Left ventricle myocardium inferior (tissue), 1 donor: ENCODE measurements at regions not wholly inside any gene's neighbourhood (a gene's known extent, or its start where the extent isn't known, plus 50 kb on each side); places are given as distances from the start of the nearest gene placed in this dataset.

Source experiments
- DNase-seq: peaks from one replicate; pipeline ENCODE4 v3.0.0-alpha.2; 2020
- H3K27ac ChIP-seq: fragments of 200-600 bp; replicated peaks from 2 replicates; pipeline ENCODE4 v1.8.0; 2021
- H3K27me3 ChIP-seq: fragments of 200-600 bp; 2 replicates; pipeline ENCODE4 v1.8.0; 2021; ENCODE audit warnings: low read depth
- H3K36me3 ChIP-seq: fragments of 200-600 bp; 2 replicates; pipeline ENCODE4 v1.8.0; 2021
- H3K4me1 ChIP-seq: fragments of 200-600 bp; 2 replicates; pipeline ENCODE4 v1.8.0; 2021
- H3K4me3 ChIP-seq: fragments of 200-600 bp; 2 replicates; pipeline ENCODE4 v1.8.0; 2021; ENCODE audit warnings: mild to moderate bottlenecking, moderate library complexity
- H3K9me3 ChIP-seq: fragments of 200-600 bp; replicated peaks from 2 replicates; pipeline ENCODE4 v1.8.0; 2021
- intact Hi-C: fragments of 100-400 bp; cut with micrococcal nuclease; formaldehyde crosslinking; loops from one replicate; pipeline ENCODE4 v1.11.0; 2022
- TF ChIP-seq, protein P1 (sequence below): fragments of 200-600 bp; IDR thresholded peaks from 2 replicates; pipeline ENCODE4 v1.8.0; 2021; ENCODE audit warnings: antibody characterized with exemption, mild to moderate bottlenecking, borderline replicate concordance
- donor health status: DM: no; HTN: yes; CAD: no; lungs with severe emphysema.

DNA sequence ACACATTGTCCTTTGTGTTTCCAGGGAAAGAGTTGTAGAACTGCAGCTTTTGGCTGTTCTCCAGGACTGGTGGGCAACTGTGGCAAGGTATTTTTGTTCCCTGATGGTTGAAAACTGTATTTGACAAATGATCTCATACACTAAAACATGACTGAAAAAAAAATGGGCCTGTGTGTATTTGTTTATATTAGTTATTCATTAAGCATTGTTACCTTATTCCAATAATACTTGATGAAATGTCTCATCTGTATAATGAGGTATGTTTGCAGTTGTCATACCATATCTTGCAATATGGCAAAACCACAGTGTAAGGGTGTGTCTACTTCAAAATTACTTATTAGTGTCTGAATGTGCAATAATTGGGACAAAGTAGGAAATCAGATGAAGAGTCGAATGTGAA is 479.4 kb upstream of the NOVA1 start:
- H3K36me3 ChIP-seq: no peaks in the 10 kb centered on the region
- intact Hi-C loops: no loop called here
- no peak for DNase-seq
- no peak overlapping the region for H3K4me3 ChIP-seq
- no peaks in the 10 kb centered on the region for H3K27me3 ChIP-seq
- H3K27ac ChIP-seq: no peak overlapping the region
- peaks cover 3% of the 10 kb centered on the region for H3K9me3 ChIP-seq
- TF ChIP-seq, protein P1, sequence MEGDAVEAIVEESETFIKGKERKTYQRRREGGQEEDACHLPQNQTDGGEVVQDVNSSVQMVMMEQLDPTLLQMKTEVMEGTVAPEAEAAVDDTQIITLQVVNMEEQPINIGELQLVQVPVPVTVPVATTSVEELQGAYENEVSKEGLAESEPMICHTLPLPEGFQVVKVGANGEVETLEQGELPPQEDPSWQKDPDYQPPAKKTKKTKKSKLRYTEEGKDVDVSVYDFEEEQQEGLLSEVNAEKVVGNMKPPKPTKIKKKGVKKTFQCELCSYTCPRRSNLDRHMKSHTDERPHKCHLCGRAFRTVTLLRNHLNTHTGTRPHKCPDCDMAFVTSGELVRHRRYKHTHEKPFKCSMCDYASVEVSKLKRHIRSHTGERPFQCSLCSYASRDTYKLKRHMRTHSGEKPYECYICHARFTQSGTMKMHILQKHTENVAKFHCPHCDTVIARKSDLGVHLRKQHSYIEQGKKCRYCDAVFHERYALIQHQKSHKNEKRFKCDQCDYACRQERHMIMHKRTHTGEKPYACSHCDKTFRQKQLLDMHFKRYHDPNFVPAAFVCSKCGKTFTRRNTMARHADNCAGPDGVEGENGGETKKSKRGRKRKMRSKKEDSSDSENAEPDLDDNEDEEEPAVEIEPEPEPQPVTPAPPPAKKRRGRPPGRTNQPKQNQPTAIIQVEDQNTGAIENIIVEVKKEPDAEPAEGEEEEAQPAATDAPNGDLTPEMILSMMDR: no peak
- H3K4me1 ChIP-seq: no peaks in the 10 kb centered on the region

DNA sequence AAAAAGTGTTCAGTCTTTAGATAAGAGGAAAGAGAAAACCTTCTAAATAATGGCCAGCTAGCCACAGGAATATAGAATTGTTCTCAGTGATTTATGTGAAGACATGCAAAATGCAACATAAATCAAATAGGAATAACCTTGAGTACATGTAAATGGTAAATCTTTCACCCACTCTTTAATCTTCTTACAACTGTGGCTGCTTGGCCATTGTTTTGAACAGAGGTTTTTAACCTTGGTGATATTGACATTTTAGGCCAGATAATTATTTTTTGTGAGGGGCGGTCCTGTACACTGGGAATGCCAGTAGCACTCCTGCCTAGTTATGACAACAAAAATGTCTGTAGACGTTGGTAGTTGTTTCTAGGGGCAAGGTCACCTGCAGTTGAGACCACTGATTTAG is 479.9 kb upstream of the NOVA1 start:
- Histone ChIP-seq H3K36me3 (no peaks in the 10 kb centered on the region), H3K27me3 (no peaks in the 10 kb centered on the region), H3K27ac (no peak overlapping the region), H3K4me1 (no peaks in the 10 kb centered on the region), H3K9me3 (peaks cover 5% of the 10 kb centered on the region), H3K4me3 (no peak overlapping the region)
- intact Hi-C loops: no loop called here
- DNase-seq: no peak
- TF ChIP-seq, protein P1: no peak

DNA sequence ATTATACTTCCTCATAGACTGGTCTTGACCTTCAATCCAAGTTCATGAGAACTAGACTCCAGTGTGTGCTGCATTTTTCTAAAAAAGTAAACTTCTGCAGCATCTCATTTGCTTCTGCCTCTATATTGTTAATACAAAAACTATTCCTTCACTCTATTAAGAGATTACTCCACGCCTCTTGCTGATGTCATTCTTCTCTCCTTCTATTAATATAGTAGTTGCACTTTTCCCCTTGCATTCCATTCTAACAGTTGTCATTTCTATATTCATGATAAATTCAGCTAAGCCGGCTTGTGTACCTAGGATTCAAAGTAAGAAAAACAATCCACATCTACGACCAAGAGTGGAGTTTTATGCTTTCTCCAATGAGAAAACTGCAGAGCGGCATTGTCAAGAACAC is 480.4 kb upstream of the NOVA1 start:
- H3K36me3 ChIP-seq: no peaks in the 10 kb centered on the region
- peaks cover 10% of the 10 kb centered on the region for H3K9me3 ChIP-seq
- no peaks in the 10 kb centered on the region for H3K27me3 ChIP-seq
- DNase-seq: no peak
- TF ChIP-seq, protein P1: no peak
- H3K4me3 ChIP-seq: no peak overlapping the region
- H3K27ac ChIP-seq: no peak overlapping the region
- H3K4me1 ChIP-seq: no peaks in the 10 kb centered on the region
- intact Hi-C loops: no loop called here

DNA sequence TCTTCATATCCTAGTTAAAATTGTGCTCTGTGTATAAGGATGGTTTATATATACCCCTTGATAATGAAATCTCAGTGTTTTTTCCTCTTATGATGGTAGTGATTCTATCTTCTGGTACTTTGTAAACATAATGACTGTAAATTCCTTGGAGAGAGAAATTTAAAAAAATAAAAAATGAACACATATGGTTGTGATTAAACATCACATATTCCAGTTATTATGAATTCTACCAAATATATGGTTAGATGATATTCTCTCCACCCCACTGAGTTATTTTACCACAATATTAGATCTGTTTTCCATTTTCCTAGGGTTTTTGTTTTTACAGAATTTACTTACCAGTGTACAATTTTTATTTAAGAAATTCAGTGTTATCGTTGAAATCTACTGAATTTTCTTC is 481.9 kb upstream of the NOVA1 start:
- no peak overlapping the region for H3K27ac ChIP-seq
- TF ChIP-seq, protein P1: no peak
- H3K36me3 ChIP-seq: no peaks in the 10 kb centered on the region
- intact Hi-C loops: no loop called here
- H3K4me3 ChIP-seq: no peak overlapping the region
- H3K9me3 ChIP-seq: peaks cover 11% of the 10 kb centered on the region
- no peaks in the 10 kb centered on the region for H3K27me3 ChIP-seq
- no peak for DNase-seq
- H3K4me1 ChIP-seq: no peaks in the 10 kb centered on the region

DNA sequence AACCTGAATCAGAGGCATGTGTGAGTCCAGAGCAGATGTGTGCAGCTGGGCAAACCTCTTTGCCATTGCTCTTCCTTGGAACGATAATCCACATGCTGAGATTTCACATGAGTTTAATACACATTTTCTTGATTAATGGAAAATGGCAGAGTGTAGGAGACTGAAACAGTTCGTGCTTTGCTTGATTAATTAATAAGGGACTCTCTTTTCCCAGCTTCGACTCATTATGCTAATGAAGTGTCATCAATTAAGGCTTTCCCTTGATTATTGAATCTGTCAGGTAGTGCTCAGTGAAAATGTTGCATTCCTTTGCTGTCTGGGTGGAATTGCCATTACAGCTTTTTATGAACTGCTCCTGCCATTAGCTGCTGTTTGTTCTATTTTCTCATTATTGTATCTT is 487.7 kb upstream of the NOVA1 start:
- no peak overlapping the region for H3K27ac ChIP-seq

More for the DNA sequence above, 487.7 kb upstream of the NOVA1 start:
- DNase-seq: no peak
- intact Hi-C loops: no loop called here
- Histone ChIP-seq H3K9me3 (peaks cover 11% of the 10 kb centered on the region), H3K27me3 (no peaks in the 10 kb centered on the region), H3K36me3 (no peaks in the 10 kb centered on the region), H3K4me1 (no peaks in the 10 kb centered on the region), H3K4me3 (no peak overlapping the region)
- TF ChIP-seq, protein P1: no peak
